Muscle layer of duodenum (tissue), 2 donors: ENCODE measurements at regions not wholly inside any gene's neighbourhood (a gene's known extent, or its start where the extent isn't known, plus 50 kb on each side); places are given as distances from the start of the nearest gene placed in this dataset.

Experiments used
- H3K27ac ChIP-seq: one replicate; pipeline ENCODE4 v1.7.0; 2013; ENCODE audit warnings: mild to moderate bottlenecking, low read length
- H3K27me3 ChIP-seq: one replicate; pipeline ENCODE4 v1.7.0; 2013; ENCODE audit warnings: low read depth, mild to moderate bottlenecking, control low read depth, low read length
- H3K36me3 ChIP-seq, 2 donors: one replicate each; pipeline ENCODE4 v1.7.0; 2013; ENCODE audit warnings: low read length in 2 of 2, control low read depth in 1 of 2, mild to moderate bottlenecking in 1 of 2; ENCODE audit not compliant: insufficient read depth in 2 of 2, control insufficient read depth in 1 of 2
- H3K4me1 ChIP-seq, 2 donors: one replicate each; pipeline ENCODE4 v1.7.0; 2013; ENCODE audit warnings: low read length in 2 of 2, mild to moderate bottlenecking in 2 of 2, control low read depth in 1 of 2, moderate library complexity in 1 of 2; ENCODE audit not compliant: insufficient read depth in 2 of 2, control insufficient read depth in 1 of 2
- H3K4me3 ChIP-seq, 2 donors: one replicate each; pipeline ENCODE4 v1.7.0; 2013; ENCODE audit warnings: low read length in 2 of 2, low read depth in 1 of 2, mild to moderate bottlenecking in 1 of 2
- H3K9me3 ChIP-seq, 2 donors: one replicate each; pipeline ENCODE4 v1.7.0; 2013; ENCODE audit warnings: low read length in 2 of 2, control low read depth in 1 of 2, mild to moderate bottlenecking in 1 of 2; ENCODE audit not compliant: control insufficient read depth in 1 of 2
- donor health status: healthy.

DNA sequence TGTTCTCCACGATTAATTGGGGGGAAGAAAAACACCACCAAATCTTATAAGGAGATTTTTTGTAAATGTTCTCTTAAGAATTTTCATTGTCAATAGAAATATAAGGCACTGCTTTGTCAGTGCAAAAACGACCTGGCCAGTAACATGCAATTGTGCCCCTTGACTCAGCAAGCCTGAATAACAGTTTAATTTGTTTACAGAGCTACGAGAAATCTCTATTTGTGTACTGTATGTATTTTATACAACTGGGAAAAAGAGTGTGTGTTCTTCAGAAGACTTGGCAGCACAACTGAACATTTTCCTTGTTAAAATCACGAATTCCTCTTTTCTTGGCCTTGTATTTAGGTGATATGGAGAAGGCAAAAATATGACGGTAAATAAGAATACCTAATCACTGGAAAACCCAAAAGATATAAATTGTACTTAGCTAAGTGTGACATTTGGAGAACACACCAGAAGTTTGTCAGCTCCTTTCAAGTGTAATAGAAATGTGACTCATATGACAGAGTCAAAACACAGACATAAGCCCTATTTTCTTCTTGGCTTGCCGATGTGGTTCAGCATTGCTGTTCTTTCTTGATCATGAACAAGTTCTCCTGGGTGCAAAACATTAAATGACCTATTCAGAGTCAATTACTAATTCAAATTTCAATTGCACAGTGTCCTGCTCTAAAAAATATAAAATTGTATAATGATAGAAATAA is 945.0 kb upstream of the INTU start:
- H3K27ac ChIP-seq, result no peak overlapping the region
- no peaks in the 10 kb centered on the region for H3K9me3 ChIP-seq
- H3K4me1 ChIP-seq, result no peaks in the 10 kb centered on the region
- H3K4me3 ChIP-seq, result no peak overlapping the region
- no peaks in the 10 kb centered on the region for H3K27me3 ChIP-seq
- H3K36me3 ChIP-seq, result no peaks in the 10 kb centered on the region

DNA sequence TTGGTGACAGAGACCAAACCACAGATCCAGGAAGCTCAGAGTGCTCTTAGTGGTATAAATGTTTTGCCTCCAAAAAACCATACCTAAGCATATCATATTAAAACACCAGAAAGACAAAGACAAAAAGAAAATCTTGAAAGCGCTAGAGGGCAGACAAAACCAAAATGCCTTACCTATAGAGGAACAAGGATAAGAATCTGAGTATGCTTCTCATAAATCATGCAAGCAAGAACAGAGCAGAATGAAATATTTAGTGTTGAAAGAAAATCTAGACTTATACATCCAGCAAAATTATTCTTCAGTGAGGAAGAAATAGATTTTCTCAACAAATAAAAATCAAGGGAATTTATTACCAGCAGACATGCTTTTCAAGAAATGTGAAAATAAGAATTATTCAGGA is 941.0 kb upstream of the INTU start:
- H3K27ac ChIP-seq, result no peak overlapping the region
- no peaks in the 10 kb centered on the region for H3K4me1 ChIP-seq
- no peaks in the 10 kb centered on the region for H3K9me3 ChIP-seq
- no peak overlapping the region for H3K4me3 ChIP-seq
- H3K36me3 ChIP-seq, result no peaks in the 10 kb centered on the region
- H3K27me3 ChIP-seq, result no peaks in the 10 kb centered on the region

DNA sequence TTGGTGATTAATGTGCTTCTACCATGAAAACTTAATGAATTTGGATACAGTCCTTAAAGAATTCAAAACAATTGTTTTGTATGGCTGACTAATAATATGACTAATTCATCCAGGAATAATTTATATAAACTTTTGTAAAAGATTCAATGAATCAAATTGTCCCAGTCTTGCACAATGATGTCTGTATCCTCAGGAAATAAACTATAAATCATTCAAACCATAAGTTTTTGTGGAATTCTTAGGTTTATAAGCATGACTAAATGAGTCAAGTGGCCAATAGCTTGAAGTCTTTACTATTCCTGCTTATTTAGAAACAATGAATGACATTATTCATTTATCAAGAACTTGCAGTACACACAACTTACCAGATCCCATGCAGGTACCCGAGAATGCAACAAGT is 935.0 kb upstream of the INTU start:
- H3K4me3 ChIP-seq, result no peak overlapping the region
- no peaks in the 10 kb centered on the region for H3K9me3 ChIP-seq
- H3K4me1 ChIP-seq, result no peaks in the 10 kb centered on the region
- H3K27me3 ChIP-seq, result no peaks in the 10 kb centered on the region
- H3K36me3 ChIP-seq, result no peaks in the 10 kb centered on the region
- no peak overlapping the region for H3K27ac ChIP-seq

DNA sequence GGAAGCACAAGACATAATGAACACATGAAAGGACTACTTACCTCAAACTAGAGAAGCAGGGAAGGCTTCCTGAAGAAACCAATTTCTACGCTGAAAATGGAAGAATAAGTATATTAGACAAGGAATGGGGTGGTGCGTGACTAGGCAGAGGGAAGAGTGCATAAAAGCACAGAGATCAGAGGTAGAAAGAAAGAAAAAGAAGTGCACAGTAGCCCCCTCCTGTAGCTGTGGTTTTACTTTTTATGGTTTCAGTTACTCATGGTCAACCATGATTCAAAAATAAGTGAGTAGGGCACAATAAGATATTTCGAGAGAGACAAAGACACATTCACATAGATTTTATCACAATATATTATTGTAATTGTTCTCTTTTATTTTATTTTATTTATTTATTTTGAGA is 934.5 kb upstream of the INTU start:
- no peaks in the 10 kb centered on the region for H3K27me3 ChIP-seq
- no peaks in the 10 kb centered on the region for H3K36me3 ChIP-seq
- H3K4me1 ChIP-seq, result no peaks in the 10 kb centered on the region
- H3K27ac ChIP-seq, result no peak overlapping the region
- H3K9me3 ChIP-seq, result no peaks in the 10 kb centered on the region
- H3K4me3 ChIP-seq, result no peak overlapping the region

DNA sequence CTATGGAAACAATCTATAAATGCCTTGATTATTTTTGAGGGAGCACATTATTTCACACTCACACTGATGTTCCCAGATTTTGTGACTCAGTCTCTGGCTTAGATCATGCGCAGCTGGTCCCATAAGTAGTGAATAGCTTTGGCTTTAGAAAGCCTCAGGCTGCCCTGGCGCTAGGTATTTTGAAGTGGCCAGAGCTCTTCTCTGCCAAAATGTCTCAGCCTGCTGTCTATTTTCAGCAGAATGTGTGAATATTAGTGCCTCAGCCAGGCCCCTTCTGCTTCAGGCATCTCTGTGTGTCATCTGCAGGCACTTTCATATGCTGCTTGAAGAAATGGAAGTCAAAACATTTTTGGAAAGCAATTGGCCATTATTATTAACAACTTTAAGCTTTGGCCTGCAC is 931.0 kb upstream of the INTU start:
- H3K4me1 ChIP-seq, result no peaks in the 10 kb centered on the region
- no peaks in the 10 kb centered on the region for H3K9me3 ChIP-seq
- no peaks in the 10 kb centered on the region for H3K36me3 ChIP-seq
- no peak overlapping the region for H3K4me3 ChIP-seq
- H3K27me3 ChIP-seq, result no peaks in the 10 kb centered on the region
- no peak overlapping the region for H3K27ac ChIP-seq

DNA sequence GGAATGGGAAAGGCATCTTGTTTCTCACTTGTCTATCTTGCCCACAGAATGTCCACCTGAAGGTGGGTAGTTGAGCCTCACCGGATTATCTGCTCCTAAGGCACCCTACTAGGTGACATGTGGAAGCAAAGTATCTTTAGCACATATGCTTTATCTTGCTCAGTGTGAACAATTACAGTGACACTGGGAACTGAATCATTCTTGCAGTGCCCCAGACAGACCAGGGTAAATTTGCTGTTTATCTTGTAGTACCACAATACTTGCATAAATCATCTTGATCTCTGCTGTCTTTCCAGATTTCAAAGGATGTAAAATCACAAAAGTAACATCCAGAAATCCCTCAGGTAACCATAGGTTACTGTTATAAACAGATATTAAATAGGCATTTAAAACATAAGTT is 930.0 kb upstream of the INTU start:
- no peaks in the 10 kb centered on the region for H3K27me3 ChIP-seq
- H3K4me1 ChIP-seq, result no peaks in the 10 kb centered on the region
- H3K27ac ChIP-seq, result no peak overlapping the region

DNA sequence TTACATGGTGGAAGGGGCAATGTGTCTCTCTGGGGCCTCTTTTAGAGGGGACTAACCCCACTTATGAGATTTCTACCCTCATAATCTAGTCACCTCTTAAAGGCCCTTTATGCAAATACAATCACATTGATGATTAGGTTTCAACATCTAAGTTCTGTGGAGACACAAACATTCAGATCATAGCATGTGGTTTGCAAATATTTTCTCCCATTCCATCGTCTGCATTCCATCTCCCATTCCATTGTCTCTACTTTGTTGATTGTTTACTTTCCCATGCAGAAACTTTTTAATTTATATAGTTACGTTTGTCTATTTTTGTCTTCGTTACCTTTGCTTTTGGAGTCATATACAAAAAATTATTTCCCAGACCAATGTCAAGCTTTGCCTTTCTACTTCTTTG is 927.5 kb upstream of the INTU start:
- no peaks in the 10 kb centered on the region for H3K4me1 ChIP-seq
- H3K36me3 ChIP-seq, result no peaks in the 10 kb centered on the region
- no peak overlapping the region for H3K27ac ChIP-seq
- H3K9me3 ChIP-seq, result no peaks in the 10 kb centered on the region
- H3K4me3 ChIP-seq, result no peak overlapping the region
- H3K27me3 ChIP-seq, result no peaks in the 10 kb centered on the region

More for the DNA sequence above, 930.0 kb upstream of the INTU start:
- Histone ChIP-seq H3K36me3 (no peaks in the 10 kb centered on the region), H3K9me3 (no peaks in the 10 kb centered on the region), H3K4me3 (no peak overlapping the region)

DNA sequence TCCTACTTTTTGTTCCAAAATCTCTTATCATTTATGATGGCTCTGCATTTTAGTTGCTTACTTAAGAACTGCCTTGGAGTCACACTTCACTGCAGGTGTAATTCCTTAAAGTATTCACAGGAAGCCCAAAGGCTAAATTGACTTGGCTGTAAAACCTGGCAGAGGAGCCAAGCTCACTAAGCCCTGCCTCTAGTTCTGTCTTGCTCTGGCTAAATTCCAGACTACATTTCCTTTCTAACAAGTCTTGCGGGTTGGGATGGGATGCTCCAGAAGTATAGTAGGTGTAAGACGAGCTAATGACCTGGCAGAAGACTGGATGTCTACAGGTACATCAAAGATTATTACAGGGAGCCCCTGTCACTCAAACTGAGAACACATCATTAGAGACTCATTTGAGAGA is 924.0 kb upstream of the INTU start:
- Histone ChIP-seq H3K9me3 (no peaks in the 10 kb centered on the region), H3K27ac (no peak overlapping the region), H3K4me3 (no peak overlapping the region), H3K36me3 (no peaks in the 10 kb centered on the region), H3K4me1 (no peaks in the 10 kb centered on the region), H3K27me3 (no peaks in the 10 kb centered on the region)

DNA sequence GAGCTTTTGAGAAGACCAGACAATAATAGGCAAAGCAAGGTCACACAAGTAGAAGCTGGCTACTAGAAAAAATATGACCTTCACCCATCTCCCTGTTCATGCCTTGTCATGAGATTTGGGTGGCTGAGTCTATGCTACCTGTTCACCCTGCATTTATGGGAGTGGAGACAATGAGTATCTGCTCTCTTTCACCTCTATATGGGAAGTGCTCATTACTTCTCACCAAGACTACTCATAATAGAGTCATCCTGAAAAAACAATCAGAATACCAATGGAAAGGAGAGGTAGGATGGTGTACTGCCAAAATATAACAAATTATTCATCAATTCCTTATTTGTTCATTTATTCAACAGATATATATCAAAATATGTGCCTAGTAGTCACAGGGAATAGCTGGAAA is 921.8 kb upstream of the INTU start:
- H3K36me3 ChIP-seq, result no peaks in the 10 kb centered on the region
- no peaks in the 10 kb centered on the region for H3K4me1 ChIP-seq
- H3K4me3 ChIP-seq, result no peak overlapping the region
- no peaks in the 10 kb centered on the region for H3K27me3 ChIP-seq
- H3K9me3 ChIP-seq, result no peaks in the 10 kb centered on the region
- no peak overlapping the region for H3K27ac ChIP-seq

DNA sequence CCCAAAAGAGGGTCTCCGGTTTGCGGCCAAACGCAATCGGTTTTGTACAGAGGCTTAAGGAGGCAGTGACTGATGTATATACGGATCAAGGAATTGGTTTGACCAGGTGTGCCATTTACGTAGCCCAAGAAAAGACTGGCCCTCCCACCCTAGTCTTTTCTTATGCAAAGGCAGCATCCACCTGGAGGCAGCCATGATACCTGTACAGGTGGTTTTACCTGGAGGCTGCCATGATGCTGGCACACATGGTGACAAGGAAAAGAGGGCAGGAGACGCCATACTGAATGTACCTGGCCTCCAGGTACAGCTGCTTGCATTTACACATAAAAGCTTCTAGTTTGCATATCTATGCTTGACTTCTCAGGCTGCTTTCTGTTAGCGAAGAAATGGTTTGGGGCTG is 917.7 kb upstream of the INTU start:
- no peaks in the 10 kb centered on the region for H3K36me3 ChIP-seq
- no peak overlapping the region for H3K4me3 ChIP-seq
- no peaks in the 10 kb centered on the region for H3K4me1 ChIP-seq
- H3K27ac ChIP-seq, result no peak overlapping the region
- no peaks in the 10 kb centered on the region for H3K9me3 ChIP-seq
- no peaks in the 10 kb centered on the region for H3K27me3 ChIP-seq

DNA sequence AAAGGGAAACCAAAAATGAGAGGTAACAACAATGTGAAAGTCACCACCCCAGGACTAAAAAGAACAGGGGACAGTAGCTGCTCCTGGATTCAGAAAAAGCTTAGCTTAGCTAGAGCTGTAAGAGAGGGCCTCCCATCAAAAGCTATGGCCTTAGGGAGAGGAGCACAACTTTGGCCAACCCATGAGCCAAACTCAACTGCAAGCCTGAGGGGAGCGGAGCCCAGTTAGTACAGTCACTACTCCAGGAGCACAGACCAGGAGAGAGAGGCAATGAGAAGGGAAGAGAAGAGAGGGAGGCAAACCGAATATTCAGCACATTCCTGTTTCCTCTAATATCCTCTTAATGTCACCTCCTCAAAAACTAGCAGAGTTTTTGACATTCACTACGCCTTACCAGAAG is 917.1 kb upstream of the INTU start:
- Histone ChIP-seq H3K9me3 (no peaks in the 10 kb centered on the region), H3K36me3 (no peaks in the 10 kb centered on the region), H3K27ac (no peak overlapping the region), H3K4me1 (no peaks in the 10 kb centered on the region), H3K4me3 (no peak overlapping the region), H3K27me3 (no peaks in the 10 kb centered on the region)

DNA sequence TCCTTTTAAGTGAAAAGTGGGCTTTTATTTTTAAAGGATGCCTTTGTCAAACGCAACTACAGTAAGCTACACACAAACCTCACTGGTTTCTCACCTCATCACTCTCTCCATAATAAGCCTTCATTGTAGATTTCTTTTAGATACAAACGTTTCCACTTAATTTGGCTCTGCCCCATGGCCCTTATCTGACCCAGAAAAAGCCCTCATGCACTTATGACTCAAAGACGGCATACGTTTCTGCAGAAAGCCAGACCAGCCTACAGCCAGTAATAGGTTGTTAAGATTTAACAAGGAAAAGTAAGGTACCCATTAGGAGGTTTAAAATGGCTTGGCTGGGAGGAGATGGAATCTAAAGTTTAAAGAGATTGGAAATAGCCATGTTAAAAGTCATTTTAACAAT is 914.6 kb upstream of the INTU start:
- no peaks in the 10 kb centered on the region for H3K27me3 ChIP-seq
- H3K9me3 ChIP-seq, result no peaks in the 10 kb centered on the region
- no peaks in the 10 kb centered on the region for H3K4me1 ChIP-seq
- H3K36me3 ChIP-seq, result no peaks in the 10 kb centered on the region
- H3K27ac ChIP-seq, result no peak overlapping the region
- H3K4me3 ChIP-seq, result no peak overlapping the region
